SU-DHL-6 (cell line): ENCODE measurements at regions not wholly inside any gene's neighbourhood (a gene's known extent, or its start where the extent isn't known, plus 50 kb on each side); places are given as distances from the start of the nearest gene placed in this dataset.

ENCODE experiments used
- H2AFZ ChIP-seq: fragments of 200-600 bp; sonication (generic); 2 replicates; pipeline ENCODE4 v1.6.1; 2014; ENCODE audit warnings: low read depth, mild to moderate bottlenecking, moderate library complexity, mixed read lengths, antibody characterized with exemption, low read length; ENCODE audit not compliant: severe bottlenecking
- H3F3A ChIP-seq: fragments of 200-600 bp; shearing (Covaris generic); 2 replicates; pipeline ENCODE4 v1.6.0; 2016; ENCODE audit warnings: antibody characterized with exemption, mild to moderate bottlenecking; ENCODE audit not compliant: insufficient read depth
- H3K27ac ChIP-seq: fragments of 200-600 bp; sonication (generic); 2 replicates; pipeline ENCODE4 v1.5.1; 2016; ENCODE audit warnings: low read depth, mild to moderate bottlenecking, low read length, moderate library complexity, mixed read lengths
- H3K27me3 ChIP-seq: fragments of 200-600 bp; sonication (generic), shearing (Covaris generic); 2 replicates; pipeline ENCODE4 v1.6.0; 2014; ENCODE audit warnings: mild to moderate bottlenecking, low read length
- H3K36me3 ChIP-seq: fragments of 200-600 bp; sonication (generic); 2 replicates; pipeline ENCODE4 v1.6.1; 2014; ENCODE audit warnings: mild to moderate bottlenecking, low read length, mixed read lengths
- H3K4me2 ChIP-seq: fragments of 300-600, 200-600 bp; shearing (Covaris generic), sonication (generic); 2 replicates; pipeline ENCODE4 v1.6.0; 2014; ENCODE audit warnings: low read length, low read depth, mild to moderate bottlenecking; ENCODE audit not compliant: poor library complexity, severe bottlenecking
- H3K4me3 ChIP-seq: fragments of 200-600 bp; sonication (generic); 2 replicates; pipeline ENCODE4 v1.5.1; 2014; ENCODE audit warnings: antibody characterized with exemption, low read length, mild to moderate bottlenecking, mixed read lengths; ENCODE audit not compliant: insufficient read depth, poor library complexity, severe bottlenecking
- H3K79me2 ChIP-seq: fragments of 200-600 bp; sonication (generic); 2 replicates; pipeline ENCODE4 v1.6.1; 2014; ENCODE audit warnings: mild to moderate bottlenecking, low read length, moderate library complexity; ENCODE audit not compliant: insufficient read depth
- H3K9ac ChIP-seq: fragments of 200-600 bp; sonication (generic); 2 replicates; pipeline ENCODE4 v1.7.0; 2014; ENCODE audit warnings: mild to moderate bottlenecking, low read length
- H3K9me2 ChIP-seq: fragments of 200-600 bp; sonication (generic); replicated peaks from 2 replicates; pipeline ENCODE4 v1.6.1; 2014; ENCODE audit warnings: low read length; ENCODE audit not compliant: insufficient read depth
- H3K9me3 ChIP-seq: fragments of 200-600 bp; sonication (generic); 2 replicates; pipeline ENCODE4 v1.6.1; 2014; ENCODE audit warnings: low read length, mixed read lengths; ENCODE audit not compliant: insufficient read depth
- H4K20me1 ChIP-seq: fragments of 200-600 bp; sonication (generic); 2 replicates; pipeline ENCODE4 v1.6.1; 2014; ENCODE audit warnings: low read depth, mild to moderate bottlenecking, antibody characterized with exemption, low read length, moderate library complexity, mixed read lengths
- EZH2phosphoT487 ChIP-seq: fragments of 200-600 bp; sonication (generic), shearing (Covaris generic); conservative IDR thresholded peaks from 2 replicates; pipeline ENCODE4 v1.6.1; 2018; ENCODE audit warnings: mild to moderate bottlenecking, antibody characterized with exemption, low read length, moderate library complexity, mixed read lengths
- TF ChIP-seq, protein P1 (sequence below): fragments of 200-600 bp; sonication (generic); IDR thresholded peaks from one replicate; pipeline ENCODE4 v1.5.1; 2017; ENCODE audit warnings: antibody characterized with exemption, mild to moderate bottlenecking, low read length, moderate library complexity; ENCODE audit not compliant: insufficient read depth, poor library complexity, severe bottlenecking

DNA sequence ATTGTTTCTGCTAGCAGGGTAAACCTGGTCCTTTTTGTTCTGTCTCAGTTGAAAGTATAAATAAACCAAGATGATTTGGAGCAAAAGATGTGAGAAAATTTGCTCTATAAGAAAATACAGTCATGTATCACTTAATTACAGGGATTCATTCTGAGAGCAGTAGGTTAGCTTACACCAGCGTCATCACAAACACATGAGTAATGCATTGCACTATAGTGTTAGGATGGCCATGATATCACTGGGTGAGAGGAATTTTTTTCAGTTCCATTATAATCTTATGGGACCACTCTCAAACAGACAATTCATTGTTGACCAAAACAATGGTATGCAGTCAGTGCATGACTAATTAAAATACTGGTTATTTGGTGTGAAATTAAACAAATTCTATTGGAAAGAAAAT lies 430.9 kb downstream of the CHSY3 start:
- no peaks in the 10 kb centered on the region for H3K9me2 ChIP-seq
- H3K4me3 ChIP-seq: no peak overlapping the region
- no peak overlapping the region for H3K27ac ChIP-seq
- H3K9ac ChIP-seq: no peak overlapping the region
- TF ChIP-seq, protein P1, sequence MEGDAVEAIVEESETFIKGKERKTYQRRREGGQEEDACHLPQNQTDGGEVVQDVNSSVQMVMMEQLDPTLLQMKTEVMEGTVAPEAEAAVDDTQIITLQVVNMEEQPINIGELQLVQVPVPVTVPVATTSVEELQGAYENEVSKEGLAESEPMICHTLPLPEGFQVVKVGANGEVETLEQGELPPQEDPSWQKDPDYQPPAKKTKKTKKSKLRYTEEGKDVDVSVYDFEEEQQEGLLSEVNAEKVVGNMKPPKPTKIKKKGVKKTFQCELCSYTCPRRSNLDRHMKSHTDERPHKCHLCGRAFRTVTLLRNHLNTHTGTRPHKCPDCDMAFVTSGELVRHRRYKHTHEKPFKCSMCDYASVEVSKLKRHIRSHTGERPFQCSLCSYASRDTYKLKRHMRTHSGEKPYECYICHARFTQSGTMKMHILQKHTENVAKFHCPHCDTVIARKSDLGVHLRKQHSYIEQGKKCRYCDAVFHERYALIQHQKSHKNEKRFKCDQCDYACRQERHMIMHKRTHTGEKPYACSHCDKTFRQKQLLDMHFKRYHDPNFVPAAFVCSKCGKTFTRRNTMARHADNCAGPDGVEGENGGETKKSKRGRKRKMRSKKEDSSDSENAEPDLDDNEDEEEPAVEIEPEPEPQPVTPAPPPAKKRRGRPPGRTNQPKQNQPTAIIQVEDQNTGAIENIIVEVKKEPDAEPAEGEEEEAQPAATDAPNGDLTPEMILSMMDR: no peak
- TF ChIP-seq EZH2phosphoT487: no peak
- H3K36me3 ChIP-seq: no peaks in the 10 kb centered on the region
- no peaks in the 10 kb centered on the region for H3K79me2 ChIP-seq
- H3K9me3 ChIP-seq: no peaks in the 10 kb centered on the region
- H4K20me1 ChIP-seq: no peaks in the 10 kb centered on the region
- no peak overlapping the region for H2AFZ ChIP-seq
- no peaks in the 10 kb centered on the region for H3F3A ChIP-seq
- no peak overlapping the region for H3K4me2 ChIP-seq
- H3K27me3 ChIP-seq: no peaks in the 10 kb centered on the region

GRCh38 chr5:130333089-130333488 lies 428.8 kb downstream of the CHSY3 start:
- no peak for TF ChIP-seq EZH2phosphoT487
- TF ChIP-seq, protein P1: no peak
- Histone ChIP-seq H3K9ac (no peak overlapping the region), H3K27ac (no peak overlapping the region)

DNA sequence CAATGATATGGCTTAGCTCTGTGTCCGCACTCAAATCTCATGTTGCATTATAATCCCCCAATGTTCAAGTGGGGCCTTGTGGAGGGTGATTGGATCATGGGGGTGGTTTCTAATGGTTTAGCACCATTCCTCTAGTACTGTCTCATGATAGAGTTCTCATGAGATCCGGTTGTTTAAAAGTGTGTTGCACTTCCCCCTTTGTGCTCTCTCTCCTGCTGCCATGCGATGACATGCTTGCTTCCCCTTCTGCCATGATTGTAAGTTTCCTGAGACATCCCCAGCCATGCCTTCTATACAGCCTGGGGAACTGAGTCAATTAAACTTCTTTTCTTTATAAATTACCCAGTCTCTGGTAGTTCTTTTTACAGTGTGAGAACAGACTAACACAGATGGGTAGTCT lies 427.1 kb downstream of the CHSY3 start:
- Histone ChIP-seq H3K27ac (no peak overlapping the region), H2AFZ (no peak overlapping the region), H3K9me3 (no peaks in the 10 kb centered on the region), H3K36me3 (no peaks in the 10 kb centered on the region), H3K4me3 (no peak overlapping the region), H3K9ac (no peak overlapping the region), H3K9me2 (no peaks in the 10 kb centered on the region), H4K20me1 (no peaks in the 10 kb centered on the region), H3F3A (no peaks in the 10 kb centered on the region), H3K27me3 (no peaks in the 10 kb centered on the region), H3K4me2 (no peak overlapping the region), H3K79me2 (no peaks in the 10 kb centered on the region)
- TF ChIP-seq, protein P1: no peak

More at GRCh38 chr5:130333089-130333488, 428.8 kb downstream of the CHSY3 start:
- Histone ChIP-seq H3K4me2 (no peak overlapping the region), H4K20me1 (no peaks in the 10 kb centered on the region), H3K79me2 (no peaks in the 10 kb centered on the region), H3K9me2 (no peaks in the 10 kb centered on the region), H2AFZ (no peak overlapping the region), H3K36me3 (no peaks in the 10 kb centered on the region), H3K4me3 (no peak overlapping the region), H3F3A (no peaks in the 10 kb centered on the region), H3K27me3 (no peaks in the 10 kb centered on the region), H3K9me3 (no peaks in the 10 kb centered on the region)
